Thyroid gland (tissue), 4 donors: ENCODE measurements at regions not wholly inside any gene's neighbourhood (a gene's known extent, or its start where the extent isn't known, plus 50 kb on each side); places are given as distances from the start of the nearest gene placed in this dataset.

ENCODE experiments used
- CTCF ChIP-seq, 6 experiments: fragments of 200-600 bp in 3 of 6; fragments of 450-650 bp in 3 of 6; sonication (generic) in 3 of 6; IDR thresholded peaks; one replicate each; pipeline ENCODE4 v1.5.1; 2016 to 2019; ENCODE audit warnings: antibody characterized with exemption in 6 of 6, mild to moderate bottlenecking in 2 of 6, inconsistent platforms in 1 of 6, moderate library complexity in 1 of 6
- POLR2A ChIP-seq, 2 donors: fragments of 450-650 bp; IDR thresholded peaks; one replicate each; pipeline ENCODE4 v1.6.1; 2017; ENCODE audit warnings: antibody characterized with exemption in 2 of 2, mild to moderate bottlenecking in 2 of 2, moderate library complexity in 1 of 2

DNA sequence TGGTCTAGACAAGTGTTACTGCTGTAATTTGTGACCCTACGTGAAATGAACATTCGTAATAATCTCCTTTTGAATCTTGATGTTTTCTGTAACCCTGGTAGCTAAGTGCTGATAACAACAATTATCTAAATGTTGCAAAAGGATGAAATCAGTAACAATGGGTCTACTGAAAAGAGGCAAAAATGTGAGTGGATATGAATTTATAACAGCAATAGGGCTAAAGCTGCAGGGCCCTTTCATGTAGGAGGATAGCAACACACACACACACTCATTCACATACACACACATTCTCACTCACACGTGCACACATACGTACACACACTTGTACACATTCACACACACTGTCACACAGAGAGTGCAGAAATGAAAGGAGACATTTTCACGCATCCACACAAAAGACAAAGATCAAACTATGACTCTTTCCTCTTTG lies 200.8 kb upstream of the NEBL start:
- TF ChIP-seq CTCF (IDR thresholded peaks at IDR 0.05) (no peak), POLR2A (IDR thresholded peaks at IDR 0.05) (no peak)
